GM20000 (cell line): ENCODE measurements at regions not wholly inside any gene's neighbourhood (a gene's known extent, or its start where the extent isn't known, plus 50 kb on each side); places are given as distances from the start of the nearest gene placed in this dataset.

Experiments used
- DNase-seq: peaks from one replicate; pipeline ENCODE4 v3.0.0; 2012; ENCODE audit warnings: low spot score
- TF ChIP-seq, protein P1 (sequence below): IDR thresholded peaks from 2 replicates; pipeline ENCODE4 v1.5.1; 2012; ENCODE audit warnings: mild to moderate bottlenecking, control low read depth; ENCODE audit errors: extremely low read depth, missing control alignments

GRCh38 chr1:229950020-229950419 lies 117.0 kb upstream of the GALNT2 start:
- TF ChIP-seq, protein P1, sequence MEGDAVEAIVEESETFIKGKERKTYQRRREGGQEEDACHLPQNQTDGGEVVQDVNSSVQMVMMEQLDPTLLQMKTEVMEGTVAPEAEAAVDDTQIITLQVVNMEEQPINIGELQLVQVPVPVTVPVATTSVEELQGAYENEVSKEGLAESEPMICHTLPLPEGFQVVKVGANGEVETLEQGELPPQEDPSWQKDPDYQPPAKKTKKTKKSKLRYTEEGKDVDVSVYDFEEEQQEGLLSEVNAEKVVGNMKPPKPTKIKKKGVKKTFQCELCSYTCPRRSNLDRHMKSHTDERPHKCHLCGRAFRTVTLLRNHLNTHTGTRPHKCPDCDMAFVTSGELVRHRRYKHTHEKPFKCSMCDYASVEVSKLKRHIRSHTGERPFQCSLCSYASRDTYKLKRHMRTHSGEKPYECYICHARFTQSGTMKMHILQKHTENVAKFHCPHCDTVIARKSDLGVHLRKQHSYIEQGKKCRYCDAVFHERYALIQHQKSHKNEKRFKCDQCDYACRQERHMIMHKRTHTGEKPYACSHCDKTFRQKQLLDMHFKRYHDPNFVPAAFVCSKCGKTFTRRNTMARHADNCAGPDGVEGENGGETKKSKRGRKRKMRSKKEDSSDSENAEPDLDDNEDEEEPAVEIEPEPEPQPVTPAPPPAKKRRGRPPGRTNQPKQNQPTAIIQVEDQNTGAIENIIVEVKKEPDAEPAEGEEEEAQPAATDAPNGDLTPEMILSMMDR, result no peak
- no peak for DNase-seq

DNA sequence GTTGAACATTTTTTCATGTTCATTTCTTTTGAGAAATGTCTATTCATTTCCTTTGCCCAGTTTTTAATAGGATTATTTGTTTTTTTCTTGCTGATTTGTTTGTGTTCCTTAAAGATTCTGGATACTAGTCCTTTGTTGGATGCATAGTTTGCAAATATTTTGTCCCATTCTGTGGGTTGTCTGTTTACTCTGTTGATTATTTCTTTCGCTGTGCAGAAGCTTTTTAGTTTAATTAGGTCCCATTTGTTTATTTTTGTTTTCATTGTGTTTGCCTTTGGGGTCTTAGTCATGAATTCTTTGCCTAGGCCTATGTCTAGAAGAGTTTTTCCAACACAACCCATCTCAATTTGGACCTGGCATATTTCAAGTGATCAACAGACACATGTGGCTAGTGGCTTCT lies 116.1 kb upstream of the GALNT2 start:
- DNase-seq, result no peak
- TF ChIP-seq, protein P1, result no peak

DNA sequence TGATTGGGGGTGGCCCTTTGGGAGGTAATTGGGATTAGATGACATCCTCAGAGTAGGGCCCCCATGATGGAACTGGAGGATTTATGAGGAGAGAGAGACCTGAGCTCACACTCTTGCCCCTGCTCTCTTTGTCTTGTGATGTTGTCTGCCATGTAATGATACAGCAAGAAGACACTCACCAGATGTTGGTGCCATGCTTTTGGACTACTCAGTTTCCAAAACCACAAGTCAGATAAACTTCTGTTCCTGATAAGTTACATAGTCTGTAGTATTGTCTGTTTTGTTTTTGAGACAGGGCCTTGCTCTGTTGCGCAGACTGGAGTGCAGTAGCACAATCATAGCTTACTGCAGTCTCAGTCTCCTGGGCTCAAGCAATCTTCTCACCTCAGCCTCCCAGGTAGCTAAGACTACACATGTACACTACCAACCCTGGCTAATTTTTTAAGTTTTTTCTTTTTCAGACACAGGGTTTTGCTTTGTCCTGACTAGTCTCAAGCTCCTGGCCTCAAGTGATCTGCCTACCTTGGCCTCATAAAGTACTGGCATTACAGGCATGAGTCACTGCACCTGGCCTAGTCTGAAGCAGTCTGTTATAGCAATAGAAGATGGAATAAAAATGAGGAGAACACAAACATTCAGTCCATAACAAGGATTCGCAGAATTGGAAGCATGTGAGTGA lies 115.0 kb upstream of the GALNT2 start:
- TF ChIP-seq, protein P1, result no peak

GRCh38 chr1:229952670-229953520 lies 114.1 kb upstream of the GALNT2 start:
- no peak for DNase-seq
- TF ChIP-seq, protein P1, result no peak

More for the DNA sequence above, 115.0 kb upstream of the GALNT2 start:
- DNase-seq, result no peak

GRCh38 chr1:229953736-229954326 lies 113.2 kb upstream of the GALNT2 start:
- DNase-seq, result no peak
- TF ChIP-seq, protein P1, result no peak

- no peak for DNase-seq
- TF ChIP-seq, protein P1, result no peak
These were observed 102.8 kb upstream of the GALNT2 start for GRCh38 chr1:229964281-229964680.

GRCh38 chr1:229970714-229971113 lies 96.3 kb upstream of the GALNT2 start:
- TF ChIP-seq, protein P1, result no peak

More at GRCh38 chr1:229970714-229971113, 96.3 kb upstream of the GALNT2 start:
- no peak for DNase-seq
